ENCODE measurements at regions not wholly inside any gene's neighbourhood (a gene's known extent, or its start where the extent isn't known, plus 50 kb on each side); places are given as distances from the start of the nearest gene placed in this dataset.
"Not testable (repeated sequence)": the region's sequence is repeated elsewhere in the genome, so short reads cannot be mapped to it uniquely, and the experiment has no call there.

DNA sequence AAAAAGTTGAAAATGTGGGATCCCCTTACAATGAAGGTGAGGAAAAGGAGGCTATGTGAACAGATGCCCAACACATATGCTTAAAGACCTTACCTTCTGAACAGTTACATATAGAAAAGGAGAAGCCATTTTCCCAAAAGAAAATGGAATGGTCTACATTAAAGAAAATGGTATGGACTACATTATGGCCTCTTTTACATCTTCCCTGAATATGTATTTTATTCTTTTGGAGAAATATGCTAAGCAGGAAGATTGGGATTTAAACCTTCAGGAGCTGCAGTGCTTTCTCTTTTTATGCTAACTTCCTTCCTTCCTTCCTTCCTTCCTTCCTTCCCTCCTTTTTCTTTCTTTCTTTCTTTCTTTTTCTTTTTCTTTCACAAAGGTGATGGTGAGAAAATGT is 155.4 kb downstream of the SEC23IP start:
- DNase-seq (ENCODE audit: low read depth, low spot score), result no peak
- no peak overlapping the region for H3K4me3 ChIP-seq (ENCODE audit: low read length)
- H3K4me1 ChIP-seq (ENCODE audit: control insufficient read depth, insufficient read depth, low read length), result no peaks in the 10 kb centered on the region
- no peaks in the 10 kb centered on the region for H3K36me3 ChIP-seq (ENCODE audit: control insufficient read depth, insufficient read depth, low read length)
- no peaks in the 10 kb centered on the region for H3K9me3 ChIP-seq (ENCODE audit: control insufficient read depth, insufficient read depth, low read length)
- H3K27ac ChIP-seq (ENCODE audit: low read length), result no peak overlapping the region
- no peaks in the 10 kb centered on the region for H3K27me3 ChIP-seq (ENCODE audit: control insufficient read depth, insufficient read depth, low read length)

DNA sequence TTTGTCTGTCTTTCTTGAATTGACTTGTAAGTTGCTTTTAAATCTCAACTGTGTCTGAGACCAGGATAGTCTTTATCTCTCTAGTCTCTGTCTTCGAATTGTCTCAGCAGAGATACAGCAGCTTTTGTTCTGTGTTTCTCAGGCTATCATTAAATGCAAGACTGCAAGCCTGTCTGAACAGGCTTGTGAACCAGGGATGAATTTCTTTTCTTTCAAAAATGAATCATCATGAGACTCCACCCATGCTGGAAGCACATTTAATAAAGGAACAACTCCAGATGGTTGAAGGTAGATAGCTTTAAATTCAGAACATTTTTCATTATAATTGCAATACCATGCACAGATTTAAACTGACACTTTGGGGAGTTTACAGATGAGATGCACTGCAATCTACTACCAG is 155.9 kb downstream of the SEC23IP start:
- Histone ChIP-seq H3K9me3 (ENCODE audit: control insufficient read depth, insufficient read depth, low read length) (no peaks in the 10 kb centered on the region), H3K4me1 (ENCODE audit: control insufficient read depth, insufficient read depth, low read length) (no peaks in the 10 kb centered on the region), H3K4me3 (ENCODE audit: low read length) (no peak overlapping the region), H3K36me3 (ENCODE audit: control insufficient read depth, insufficient read depth, low read length) (no peaks in the 10 kb centered on the region), H3K27me3 (ENCODE audit: control insufficient read depth, insufficient read depth, low read length) (no peaks in the 10 kb centered on the region), H3K27ac (ENCODE audit: low read length) (no peak overlapping the region)
- WGBS (ENCODE audit: insufficient coverage, insufficient read length), result no CpG with 5 or more reads among the region's 1 CpG
- DNase-seq (ENCODE audit: low read depth, low spot score), result no peak

DNA sequence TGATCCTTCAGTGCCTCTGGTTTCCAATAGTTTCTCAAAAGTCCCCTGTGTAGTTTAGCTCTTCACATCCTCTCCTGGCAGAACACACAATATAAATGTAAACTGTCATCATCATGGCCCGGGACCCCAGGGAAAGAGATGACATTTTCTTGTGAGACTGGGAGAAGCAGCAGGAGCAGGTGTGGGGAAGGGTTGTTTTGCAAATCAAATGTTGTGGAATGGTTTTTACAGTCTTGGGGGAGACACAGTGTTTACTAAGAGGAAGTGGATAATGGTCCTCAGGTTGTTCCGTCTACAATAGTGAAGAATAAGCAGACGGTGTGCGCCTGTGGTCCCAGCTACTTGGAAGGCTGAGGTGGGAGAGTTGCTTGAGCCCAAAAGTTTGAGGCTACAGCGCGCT is 159.1 kb downstream of the SEC23IP start:
- Histone ChIP-seq H3K9me3 (ENCODE audit: control insufficient read depth, insufficient read depth, low read length) (no peaks in the 10 kb centered on the region), H3K27me3 (ENCODE audit: control insufficient read depth, insufficient read depth, low read length) (no peaks in the 10 kb centered on the region), H3K27ac (ENCODE audit: low read length) (no peak overlapping the region), H3K36me3 (ENCODE audit: control insufficient read depth, insufficient read depth, low read length) (no peaks in the 10 kb centered on the region), H3K4me1 (ENCODE audit: control insufficient read depth, insufficient read depth, low read length) (no peaks in the 10 kb centered on the region), H3K4me3 (ENCODE audit: low read length) (no peak overlapping the region)
- no peak for DNase-seq (ENCODE audit: low read depth, low spot score)
- no CpG with 5 or more reads among the region's 6 CpGs for WGBS (ENCODE audit: insufficient coverage, insufficient read length)

DNA sequence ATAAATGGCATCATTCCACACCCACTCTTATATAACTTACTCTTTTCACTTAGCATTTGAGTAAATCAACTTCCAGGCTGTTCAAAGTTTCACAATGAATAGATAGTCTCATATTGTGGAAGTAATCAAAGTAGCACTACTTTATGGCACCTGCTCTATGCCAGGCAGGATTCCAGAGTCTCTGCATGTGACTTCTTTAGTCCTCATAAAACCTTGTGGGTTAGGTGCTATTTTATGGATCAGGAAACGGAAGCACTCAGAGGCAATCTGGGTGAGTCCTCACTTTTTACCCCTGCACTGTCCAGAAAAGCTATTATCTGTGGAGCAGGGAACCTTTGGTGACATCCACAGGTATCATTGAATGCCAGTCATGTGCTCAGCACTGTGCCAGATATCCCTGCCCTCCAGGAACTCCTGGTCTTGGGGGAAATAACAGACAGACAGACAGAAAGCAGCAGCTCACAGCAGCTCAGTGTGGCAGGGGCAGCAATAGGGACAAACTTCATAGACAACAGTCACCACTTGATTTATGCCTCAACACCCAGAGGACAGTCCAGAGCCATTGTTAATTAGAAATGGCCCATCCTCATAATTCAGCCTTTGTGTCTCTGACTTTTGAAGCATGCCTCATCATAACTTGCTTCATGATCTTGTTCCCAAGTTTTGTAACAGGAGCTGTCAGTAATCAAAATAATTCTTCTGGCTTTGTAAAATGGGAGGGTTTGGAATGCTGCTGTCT is 160.6 kb downstream of the SEC23IP start:
- no peaks in the 10 kb centered on the region for H3K9me3 ChIP-seq (ENCODE audit: control insufficient read depth, insufficient read depth, low read length)
- no peaks in the 10 kb centered on the region for H3K27me3 ChIP-seq (ENCODE audit: control insufficient read depth, insufficient read depth, low read length)
- no peaks in the 10 kb centered on the region for H3K36me3 ChIP-seq (ENCODE audit: control insufficient read depth, insufficient read depth, low read length)
- no peak overlapping the region for H3K27ac ChIP-seq (ENCODE audit: low read length)
- no peak overlapping the region for H3K4me3 ChIP-seq (ENCODE audit: low read length)
- whole genome bisulfite sequencing (ENCODE audit: insufficient coverage, insufficient read length), result no CpG with 5 or more reads among the region's 1 CpG
- DNase-seq (ENCODE audit: low read depth, low spot score), result no peak
- H3K4me1 ChIP-seq (ENCODE audit: control insufficient read depth, insufficient read depth, low read length), result no peaks in the 10 kb centered on the region

DNA sequence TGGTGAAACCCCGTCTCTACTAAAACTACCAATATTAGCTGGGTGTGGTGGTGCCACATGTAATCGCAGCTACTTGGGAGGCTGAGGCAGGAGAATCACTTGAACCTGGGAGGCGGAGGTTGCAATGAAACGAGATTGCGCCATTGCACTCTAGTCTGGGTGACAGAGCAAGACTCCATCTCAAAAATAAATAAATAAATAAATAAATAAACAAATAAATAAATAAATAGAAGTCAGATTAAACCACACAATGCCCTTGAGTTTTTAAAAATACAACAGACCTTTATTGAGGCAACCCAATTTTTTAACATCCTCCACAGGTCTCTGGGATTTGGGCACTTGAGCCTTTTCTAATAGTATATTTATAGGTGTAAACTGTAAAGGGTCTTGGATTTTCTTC is 167.3 kb downstream of the SEC23IP start:
- DNase-seq (ENCODE audit: low read depth, low spot score); H3K4me3 ChIP-seq (ENCODE audit: low read length); H3K27ac ChIP-seq (ENCODE audit: low read length); H3K4me1 ChIP-seq (ENCODE audit: control insufficient read depth, insufficient read depth, low read length); H3K9me3 ChIP-seq (ENCODE audit: control insufficient read depth, insufficient read depth, low read length); H3K27me3 ChIP-seq (ENCODE audit: control insufficient read depth, insufficient read depth, low read length); H3K36me3 ChIP-seq (ENCODE audit: control insufficient read depth, insufficient read depth, low read length): not testable (repeated sequence)
- no CpG with 5 or more reads among the region's 5 CpGs for WGBS (ENCODE audit: insufficient coverage, insufficient read length)

DNA sequence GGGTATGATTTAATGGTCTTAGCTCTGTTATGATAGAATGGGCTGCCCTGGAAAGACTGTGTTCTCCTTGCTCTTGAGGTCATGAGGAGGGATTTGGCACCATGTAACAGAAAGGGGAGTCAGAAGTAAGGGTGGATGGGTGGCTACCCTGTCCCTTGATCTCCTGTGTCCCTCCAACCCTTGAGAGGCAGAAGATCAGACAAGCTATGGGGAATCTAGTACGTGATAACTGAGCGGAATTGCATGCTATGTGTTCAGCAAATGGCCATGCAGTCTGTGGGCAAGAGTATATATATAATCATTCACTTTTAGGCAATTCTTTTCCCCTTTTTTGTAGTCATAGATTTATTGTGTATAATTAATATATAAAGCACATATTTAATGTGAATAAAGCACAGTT is 174.9 kb downstream of the SEC23IP start:
- DNase-seq (ENCODE audit: low read depth, low spot score), result no peak
- Histone ChIP-seq H3K27me3 (ENCODE audit: control insufficient read depth, insufficient read depth, low read length) (no peaks in the 10 kb centered on the region), H3K4me1 (ENCODE audit: control insufficient read depth, insufficient read depth, low read length) (no peaks in the 10 kb centered on the region), H3K36me3 (ENCODE audit: control insufficient read depth, insufficient read depth, low read length) (no peaks in the 10 kb centered on the region), H3K27ac (ENCODE audit: low read length) (no peak overlapping the region), H3K4me3 (ENCODE audit: low read length) (no peak overlapping the region), H3K9me3 (ENCODE audit: control insufficient read depth, insufficient read depth, low read length) (peaks cover 2% of the 10 kb centered on the region)
- no CpG with 5 or more reads among the region's 2 CpGs for WGBS (ENCODE audit: insufficient coverage, insufficient read length)

DNA sequence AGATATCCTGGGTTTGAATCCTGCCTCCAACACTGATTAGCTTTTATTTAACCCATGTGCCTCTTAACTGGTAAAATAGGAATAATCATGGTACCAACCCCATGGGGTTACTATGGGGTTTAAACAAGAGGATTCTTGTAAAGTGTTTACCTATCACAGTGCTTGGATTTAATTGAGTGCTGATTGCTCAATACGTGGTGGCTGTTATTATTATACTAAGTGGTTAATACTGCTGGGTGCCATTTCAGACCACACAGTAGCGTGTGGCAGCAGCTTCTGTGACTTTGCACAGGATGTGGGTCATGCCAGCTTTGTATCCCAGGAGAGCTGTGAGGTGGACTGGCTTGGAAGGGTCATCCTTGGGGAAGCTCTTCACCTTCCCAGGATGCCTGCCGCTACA is 177.2 kb downstream of the SEC23IP start:
- no peaks in the 10 kb centered on the region for H3K27me3 ChIP-seq (ENCODE audit: control insufficient read depth, insufficient read depth, low read length)
- no peak overlapping the region for H3K27ac ChIP-seq (ENCODE audit: low read length)
- DNase-seq (ENCODE audit: low read depth, low spot score), result no peak
- H3K36me3 ChIP-seq (ENCODE audit: control insufficient read depth, insufficient read depth, low read length), result no peaks in the 10 kb centered on the region
- no CpG with 5 or more reads among the region's 3 CpGs for WGBS (ENCODE audit: insufficient coverage, insufficient read length)
- H3K4me3 ChIP-seq (ENCODE audit: low read length), result no peak overlapping the region
- peaks cover 2% of the 10 kb centered on the region for H3K9me3 ChIP-seq (ENCODE audit: control insufficient read depth, insufficient read depth, low read length)
- no peaks in the 10 kb centered on the region for H3K4me1 ChIP-seq (ENCODE audit: control insufficient read depth, insufficient read depth, low read length)

DNA sequence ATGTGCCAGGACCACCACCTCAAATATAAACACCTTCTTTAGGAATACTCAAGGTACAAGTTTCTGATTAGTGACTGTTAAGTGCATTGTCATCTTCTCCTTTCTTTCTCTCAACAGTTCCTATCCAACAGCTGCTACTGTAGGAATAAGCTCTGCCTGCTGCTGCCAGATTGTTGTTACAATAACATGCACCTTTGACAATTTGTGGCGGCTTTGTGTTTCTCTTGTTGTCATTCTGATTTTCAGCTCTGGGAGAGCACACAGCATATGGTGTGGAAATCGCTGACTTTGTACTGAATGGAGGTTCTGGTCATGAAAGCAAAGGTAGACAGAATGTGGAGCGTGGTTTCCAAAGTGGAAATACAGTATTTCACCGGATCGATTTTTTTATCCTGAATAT is 182.8 kb downstream of the SEC23IP start:
- WGBS (ENCODE audit: insufficient coverage, insufficient read length), result no CpG with 5 or more reads among the region's 5 CpGs
- Histone ChIP-seq H3K36me3 (ENCODE audit: control insufficient read depth, insufficient read depth, low read length) (no peaks in the 10 kb centered on the region), H3K27ac (ENCODE audit: low read length) (no peak overlapping the region)

DNA sequence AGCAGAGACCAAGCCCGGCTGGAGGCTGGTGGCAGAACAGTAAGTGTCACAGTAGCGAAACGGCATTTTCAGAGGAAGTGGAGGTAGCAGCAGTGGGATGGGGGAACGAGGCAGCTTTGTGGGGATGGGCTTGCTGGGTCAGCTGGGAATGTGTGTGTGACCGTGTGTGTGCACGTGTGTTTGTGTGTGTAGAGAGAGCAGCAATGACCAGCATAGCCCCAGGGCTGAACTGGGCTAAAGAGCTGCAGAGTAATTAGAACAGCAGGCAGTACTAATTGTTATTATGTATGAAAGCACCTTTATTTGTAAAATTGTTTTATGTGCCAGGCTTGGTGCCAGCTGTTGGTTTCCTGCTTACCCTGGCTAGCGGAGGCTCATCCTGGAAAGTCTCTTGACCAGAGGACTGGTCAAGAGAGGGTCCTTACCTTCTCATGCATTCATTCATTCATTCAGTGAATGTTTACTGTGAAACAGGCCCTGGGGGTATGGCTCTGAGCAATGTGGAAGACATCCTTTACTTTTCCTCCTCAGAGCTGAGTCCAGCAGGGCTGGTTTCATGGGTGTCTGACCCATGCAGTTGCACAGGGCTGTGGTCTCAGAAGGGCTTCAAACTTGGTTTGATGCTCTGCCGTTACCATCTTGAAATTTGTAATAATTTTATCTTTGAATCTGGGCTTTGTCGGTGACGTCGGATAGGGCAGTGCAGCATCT is 184.6 kb downstream of the SEC23IP start:
- WGBS (ENCODE audit: insufficient coverage, insufficient read length), result no CpG with 5 or more reads among the region's 11 CpGs
- Histone ChIP-seq H3K4me3 (ENCODE audit: low read length) (no peak overlapping the region), H3K27me3 (ENCODE audit: control insufficient read depth, insufficient read depth, low read length) (no peaks in the 10 kb centered on the region), H3K27ac (ENCODE audit: low read length) (no peak overlapping the region), H3K9me3 (ENCODE audit: control insufficient read depth, insufficient read depth, low read length) (peaks cover 2% of the 10 kb centered on the region), H3K36me3 (ENCODE audit: control insufficient read depth, insufficient read depth, low read length) (no peaks in the 10 kb centered on the region), H3K4me1 (ENCODE audit: control insufficient read depth, insufficient read depth, low read length) (peaks cover 5% of the 10 kb centered on the region; the same call in 1 of the 2 replicates)
- no peak for DNase-seq (ENCODE audit: low read depth, low spot score)

More for the DNA sequence above, 182.8 kb downstream of the SEC23IP start:
- DNase-seq (ENCODE audit: low read depth, low spot score), result no peak
- peaks cover 2% of the 10 kb centered on the region for H3K9me3 ChIP-seq (ENCODE audit: control insufficient read depth, insufficient read depth, low read length)
- no peaks in the 10 kb centered on the region for H3K27me3 ChIP-seq (ENCODE audit: control insufficient read depth, insufficient read depth, low read length)
- H3K4me3 ChIP-seq (ENCODE audit: low read length), result no peak overlapping the region
- peaks cover 5% of the 10 kb centered on the region; the same call in 1 of the 2 replicates for H3K4me1 ChIP-seq (ENCODE audit: control insufficient read depth, insufficient read depth, low read length)

DNA sequence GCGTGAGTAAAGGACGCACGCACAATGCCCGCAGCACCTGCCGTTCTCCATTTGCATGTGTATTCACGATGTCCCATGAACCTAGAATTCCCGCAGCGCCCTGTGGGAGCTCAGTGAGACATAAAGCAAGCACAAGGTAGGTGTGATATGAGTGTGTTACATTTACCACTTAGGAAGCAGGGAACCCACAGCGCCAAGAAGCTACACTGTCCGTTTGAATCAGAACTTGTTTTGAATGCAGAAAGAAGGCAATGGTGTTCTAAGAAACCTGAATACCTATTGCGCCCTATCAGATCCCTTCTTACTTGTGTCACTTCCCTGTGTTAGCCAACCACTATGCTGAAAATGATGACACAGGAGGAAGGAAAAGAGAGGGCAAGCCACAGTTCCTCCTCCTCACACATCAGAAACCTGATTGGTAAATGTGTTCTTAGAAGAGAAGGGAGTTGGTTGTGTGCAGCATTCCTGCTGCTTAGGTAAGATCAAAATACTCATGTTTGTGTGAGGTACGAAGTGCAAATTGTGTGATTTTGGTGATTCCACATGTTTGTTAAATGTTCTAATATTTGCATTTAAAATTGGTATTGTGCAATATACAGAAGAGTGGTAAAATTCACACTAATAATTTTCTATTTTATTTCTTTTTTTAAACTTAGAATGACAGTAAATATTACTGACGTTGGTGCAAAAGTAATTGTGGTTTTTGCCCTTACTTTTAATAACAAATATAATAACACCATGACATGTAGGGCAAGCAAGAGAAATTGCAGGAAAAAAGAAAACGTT is 185.4 kb downstream of the SEC23IP start:
- WGBS (ENCODE audit: insufficient coverage, insufficient read length), result no CpG with 5 or more reads among the region's 14 CpGs
- H3K36me3 ChIP-seq (ENCODE audit: control insufficient read depth, insufficient read depth, low read length), result no peaks in the 10 kb centered on the region
- no peaks in the 10 kb centered on the region for H3K27me3 ChIP-seq (ENCODE audit: control insufficient read depth, insufficient read depth, low read length)
- peaks cover 5% of the 10 kb centered on the region; the same call in 1 of the 2 replicates for H3K4me1 ChIP-seq (ENCODE audit: control insufficient read depth, insufficient read depth, low read length)
- H3K4me3 ChIP-seq (ENCODE audit: low read length), result no peak overlapping the region
- no peak overlapping the region for H3K27ac ChIP-seq (ENCODE audit: low read length)
- no peak for DNase-seq (ENCODE audit: low read depth, low spot score)
- no peaks in the 10 kb centered on the region for H3K9me3 ChIP-seq (ENCODE audit: control insufficient read depth, insufficient read depth, low read length)
